ENCODE measurements at regions not wholly inside any gene's neighbourhood (a gene's known extent, or its start where the extent isn't known, plus 50 kb on each side); places are given as distances from the start of the nearest gene placed in this dataset.

DNA sequence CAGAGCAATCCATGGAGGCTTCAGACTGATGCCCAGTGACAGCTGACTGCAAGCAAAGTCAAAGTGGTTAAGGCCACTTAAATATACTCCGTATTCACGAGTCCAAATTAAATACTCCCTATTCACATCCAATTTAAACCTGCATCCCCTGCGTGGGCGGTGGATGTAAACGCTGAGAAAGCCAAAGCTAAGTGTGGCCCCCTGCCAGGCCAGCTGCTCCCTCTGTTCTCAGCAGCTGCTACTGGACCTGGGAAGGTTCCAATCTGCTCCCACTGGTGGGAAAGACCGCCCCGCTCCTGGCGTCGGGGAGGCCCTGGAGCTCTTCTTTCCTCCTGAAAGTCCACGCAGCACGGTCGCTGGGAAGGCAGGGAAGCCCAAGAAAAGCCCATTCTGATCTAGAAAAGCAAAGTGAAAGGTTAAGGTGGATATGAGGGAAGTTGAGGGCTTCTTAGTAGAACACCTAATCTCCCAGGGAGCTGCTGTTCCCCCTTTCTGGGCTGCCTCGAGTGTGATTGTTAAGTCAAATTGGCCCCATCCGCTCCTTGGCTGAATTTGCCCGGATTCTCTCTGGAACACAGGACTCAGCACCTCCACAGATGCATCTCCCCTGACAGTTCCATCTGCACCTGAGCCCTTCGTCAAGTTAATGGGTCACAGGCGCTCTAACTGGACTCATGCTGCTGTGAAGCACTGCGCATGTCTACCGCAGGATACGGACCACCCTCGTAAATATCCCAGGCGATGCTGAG lies 205.5 kb downstream of the USP12 start:
- DNase-seq: peak; percentile 92

DNA sequence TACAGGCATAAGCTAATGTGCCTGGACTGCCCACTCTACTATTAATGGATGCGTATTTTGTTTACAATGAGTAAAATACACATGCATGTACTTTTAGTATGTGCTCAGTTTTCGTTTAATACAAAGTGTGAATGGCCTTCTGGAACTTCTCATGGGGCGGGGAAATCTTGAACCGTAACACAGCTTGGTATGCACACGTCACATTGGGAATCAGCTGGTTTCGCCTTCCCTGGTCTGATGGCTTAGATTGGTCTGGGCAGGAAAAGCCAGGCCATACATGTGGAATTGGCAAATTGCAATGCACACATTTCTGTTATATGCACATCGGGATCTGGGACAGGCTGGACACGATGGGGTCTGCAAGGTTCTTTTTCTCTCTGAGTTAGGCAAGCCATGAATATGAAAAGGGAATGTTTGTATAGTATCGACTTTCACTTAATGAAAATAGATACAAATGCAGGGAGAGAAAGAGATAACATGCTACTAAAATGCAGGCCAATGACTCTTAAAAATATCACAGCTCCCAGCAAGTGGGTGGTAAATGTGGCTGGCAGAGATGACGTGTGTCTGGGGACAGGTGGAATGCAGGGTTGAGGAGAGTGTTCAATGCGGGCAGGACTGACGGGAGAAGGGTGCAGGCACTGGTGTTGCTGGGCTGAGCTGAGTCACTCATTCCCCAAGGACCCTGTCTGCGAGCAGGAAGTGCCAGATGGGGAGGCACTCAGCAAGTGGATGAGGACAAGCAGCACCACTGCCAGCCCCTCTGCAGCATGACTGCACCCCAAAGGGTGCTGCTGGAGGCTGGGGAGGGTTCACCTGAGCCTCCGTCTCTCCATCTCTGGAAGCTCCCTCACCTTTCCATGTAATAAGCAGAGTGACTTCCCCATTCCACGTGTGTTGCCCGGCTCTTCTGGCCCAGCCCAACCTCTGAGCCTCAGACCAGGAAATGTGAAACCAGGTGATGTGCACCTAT lies 204.0 kb upstream of the GPR12 start:
- DNase-seq: peak; percentile 61

DNA sequence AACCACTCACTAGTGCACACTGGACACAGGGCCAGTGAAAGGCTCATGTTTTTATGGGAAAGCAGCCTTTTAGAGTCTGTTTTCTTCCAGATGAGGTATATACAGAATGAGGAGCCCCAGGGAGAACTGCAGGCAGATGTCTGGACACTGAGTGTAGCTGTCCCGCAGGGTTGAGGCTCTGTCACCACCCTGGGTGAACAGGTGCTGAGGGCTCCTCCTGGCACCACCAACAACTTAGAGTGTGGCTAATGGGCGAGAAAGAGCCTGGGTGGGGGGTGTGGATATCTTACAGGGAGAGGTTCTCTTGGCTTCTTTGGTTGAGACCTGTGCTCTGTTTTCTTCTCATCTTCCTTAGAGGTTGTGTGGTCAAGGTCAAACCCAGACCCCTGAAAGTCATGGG lies 202.1 kb upstream of the GPR12 start:
- no peak for DNase-seq

DNA sequence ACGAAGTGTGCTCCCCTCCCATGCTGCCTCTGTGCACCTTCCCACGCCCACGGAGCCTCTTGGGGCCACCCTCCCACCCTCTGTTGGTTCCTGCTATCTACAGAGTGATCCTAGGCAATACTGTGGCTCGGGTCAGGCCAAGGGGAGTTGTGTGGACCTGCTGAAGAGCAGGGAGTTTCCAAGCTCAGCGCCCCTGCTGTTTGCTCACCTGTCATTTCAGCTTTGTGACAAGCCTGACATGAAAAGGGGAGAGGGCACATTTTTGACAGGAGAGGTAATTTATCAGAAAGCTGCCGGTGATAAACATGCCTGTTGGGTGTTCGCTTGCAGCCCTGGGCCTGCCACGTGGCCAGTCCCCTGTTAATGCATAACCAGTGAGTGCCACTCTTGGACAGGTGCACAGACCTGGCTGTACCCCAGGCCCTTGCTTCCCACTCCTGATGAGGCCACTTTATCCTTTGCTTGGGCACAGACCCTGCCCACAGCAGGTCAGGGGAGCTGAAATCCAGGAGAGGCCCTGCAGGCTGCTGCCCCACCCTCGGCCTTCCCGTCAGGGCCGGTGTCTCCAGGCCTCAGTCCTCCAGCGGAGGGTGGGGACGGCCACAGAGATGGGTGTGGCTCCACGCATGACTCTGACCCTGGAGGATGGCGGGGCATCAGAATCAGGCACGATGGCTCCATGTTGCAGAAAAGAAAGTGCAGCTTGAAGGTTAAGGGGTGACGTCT lies 201.5 kb upstream of the GPR12 start:
- no peak for DNase-seq

DNA sequence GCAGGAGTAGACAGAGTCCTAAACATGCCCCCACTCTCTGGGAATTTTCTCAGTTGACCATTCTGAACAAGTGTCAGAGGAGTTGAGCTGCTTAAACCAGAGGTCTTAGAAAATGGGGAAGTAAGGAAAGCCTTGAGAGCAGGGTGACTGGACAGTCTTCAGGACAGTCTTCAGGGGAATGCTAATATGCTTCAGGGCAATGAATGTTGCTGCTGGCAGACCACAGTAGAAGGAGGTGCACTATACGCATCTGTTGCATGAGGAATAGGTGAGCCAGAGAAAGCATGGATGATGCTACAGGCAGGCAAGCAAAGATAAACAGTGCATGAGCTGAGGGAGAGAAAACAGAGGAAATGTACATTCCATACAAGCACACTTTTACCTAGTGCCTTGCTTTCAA lies 196.6 kb upstream of the GPR12 start:
- no peak for DNase-seq

DNA sequence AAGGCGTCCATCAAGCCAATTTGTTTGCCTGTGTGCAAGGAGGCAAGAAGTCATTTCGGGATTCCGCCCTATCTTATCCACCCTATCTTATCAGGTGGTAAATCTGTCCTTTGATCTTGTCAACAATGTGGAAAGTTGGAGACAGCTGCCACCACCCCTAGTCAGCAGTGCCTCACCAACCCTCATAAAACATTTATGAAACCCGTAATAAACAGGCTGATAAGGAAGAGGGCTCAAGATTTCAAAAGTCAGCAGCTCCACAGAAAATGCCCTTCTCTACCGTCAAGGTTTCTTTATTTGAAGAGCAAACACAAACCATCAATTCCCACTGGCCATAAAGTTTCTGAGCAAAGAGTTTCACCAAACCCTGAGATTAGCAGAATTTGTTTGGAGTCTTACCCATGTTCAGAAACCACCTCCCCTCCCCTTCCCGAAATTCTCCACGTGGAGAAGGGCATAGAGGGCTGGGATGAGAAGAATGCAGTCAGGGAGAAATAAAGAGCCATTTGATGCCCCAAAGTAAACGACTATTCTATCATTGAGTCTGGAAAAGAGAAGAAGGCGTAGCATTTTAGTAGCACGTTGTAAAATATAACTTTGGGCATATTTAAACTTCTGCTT lies 196.0 kb upstream of the GPR12 start:
- no peak for DNase-seq

DNA sequence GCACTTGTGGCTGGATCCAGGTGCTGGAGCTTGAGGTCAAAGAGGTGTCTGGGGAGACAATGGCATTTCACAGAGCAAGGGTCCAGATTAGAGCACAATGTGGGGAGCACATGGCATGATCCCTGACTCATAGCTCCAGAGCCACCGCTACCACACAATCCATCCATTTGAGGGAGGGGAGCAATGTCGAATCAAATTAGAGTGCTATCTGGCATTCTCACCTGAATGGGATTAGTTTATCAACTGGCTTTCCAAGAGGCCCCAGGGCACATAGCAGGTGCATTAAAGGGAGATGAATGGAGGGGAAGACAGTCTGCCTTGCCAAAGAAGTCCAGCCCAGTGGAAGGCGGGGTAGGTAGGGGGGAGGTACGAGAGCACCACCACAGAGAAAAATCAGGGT lies 194.4 kb upstream of the GPR12 start:
- no peak for DNase-seq

DNA sequence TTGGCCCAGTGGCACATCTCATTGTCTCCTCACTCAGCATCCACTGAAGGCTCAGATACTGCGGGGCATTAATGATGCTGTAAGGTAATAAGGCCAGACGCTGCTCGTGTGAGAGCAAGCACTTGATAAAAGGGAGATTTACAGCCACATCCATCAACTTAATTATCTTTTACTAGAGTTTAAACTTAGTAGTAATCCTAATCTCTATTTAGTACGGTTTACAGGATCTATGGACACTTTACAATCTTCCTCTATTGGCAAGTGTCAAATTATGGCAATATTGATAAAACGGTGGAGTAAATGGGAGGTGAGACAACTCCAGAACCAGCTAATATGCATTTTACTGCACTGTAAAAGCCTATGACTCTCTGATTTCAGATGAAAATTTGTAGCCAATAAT lies 192.7 kb upstream of the GPR12 start:
- DNase-seq: no peak

DNA sequence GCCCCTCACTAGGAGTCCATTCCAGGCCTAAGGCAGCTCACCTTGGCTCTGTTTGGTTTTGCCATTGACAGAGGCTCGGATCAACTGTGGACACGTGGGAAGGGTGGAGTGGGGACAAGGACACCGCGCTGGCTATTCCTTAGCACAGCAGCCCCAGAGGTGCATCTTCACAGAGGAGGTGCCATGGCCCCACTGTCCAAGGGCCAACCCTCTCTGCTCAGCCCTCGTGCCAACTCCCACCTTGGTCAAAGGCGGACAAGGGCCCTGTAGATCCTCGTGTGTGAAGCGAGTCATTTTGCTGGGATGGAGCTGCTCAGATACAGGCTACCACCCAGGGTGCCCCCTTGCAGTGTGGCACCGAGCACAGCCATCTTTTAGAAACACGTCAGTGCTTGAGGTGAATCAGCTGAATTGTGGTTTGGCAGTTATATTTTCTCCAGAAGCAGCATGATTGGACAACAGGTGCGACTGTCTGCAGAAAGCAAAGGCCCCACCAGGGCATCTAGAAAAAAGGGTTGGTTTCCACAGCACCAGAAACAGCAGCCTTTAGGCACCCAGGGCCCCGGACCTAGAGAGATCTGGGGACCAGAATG lies 192.1 kb upstream of the GPR12 start:
- DNase-seq: no peak

DNA sequence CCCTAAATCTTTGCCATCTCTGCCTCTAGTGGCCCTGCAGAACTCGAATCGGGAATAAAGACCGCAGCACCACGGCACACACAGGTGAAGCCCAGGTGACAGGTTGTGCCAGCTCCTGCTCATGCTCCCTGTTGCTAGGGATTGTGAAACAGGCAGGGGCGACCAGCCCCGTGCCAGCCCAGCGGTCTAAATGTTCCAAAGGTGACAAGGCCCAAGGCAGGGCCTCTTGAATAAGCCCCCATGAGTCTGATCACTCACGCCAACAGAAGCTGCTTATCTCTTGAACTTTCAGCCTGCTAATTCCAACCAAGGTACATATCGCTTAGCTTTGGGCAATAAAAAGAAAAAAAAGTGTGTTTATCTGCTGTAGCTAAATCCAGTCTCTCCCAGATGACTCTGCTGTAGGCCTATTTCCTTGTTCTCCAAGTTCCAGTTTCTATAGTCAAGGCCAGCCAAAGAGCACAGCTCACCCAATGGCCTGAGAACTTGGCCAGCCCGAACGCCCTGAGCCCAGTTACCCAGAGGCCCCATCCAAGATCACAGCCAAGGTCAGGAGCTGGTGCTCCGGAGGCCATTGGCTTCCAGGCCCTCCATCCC lies 191.1 kb upstream of the GPR12 start:
- DNase-seq: no peak

DNA sequence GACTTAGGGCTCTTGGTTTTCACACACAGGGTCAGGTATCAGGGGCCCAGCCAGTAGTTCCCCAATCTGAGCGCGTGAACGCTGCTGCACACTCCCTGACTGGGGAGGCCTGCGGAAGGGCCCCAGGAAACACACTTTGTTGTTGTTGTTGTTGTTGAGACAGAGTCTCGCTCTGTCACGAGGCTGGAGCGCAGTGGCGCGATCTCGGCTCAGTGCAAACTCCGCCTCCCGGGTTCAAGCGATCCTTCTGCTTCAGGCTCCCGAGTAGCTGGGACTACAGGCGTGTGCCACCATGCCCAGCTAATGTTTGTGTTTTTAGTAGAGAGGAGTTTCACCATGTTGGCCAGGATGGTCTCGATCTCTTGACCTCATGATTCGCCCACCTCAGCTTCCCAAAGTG lies 190.4 kb upstream of the GPR12 start:
- DNase-seq: no peak

DNA sequence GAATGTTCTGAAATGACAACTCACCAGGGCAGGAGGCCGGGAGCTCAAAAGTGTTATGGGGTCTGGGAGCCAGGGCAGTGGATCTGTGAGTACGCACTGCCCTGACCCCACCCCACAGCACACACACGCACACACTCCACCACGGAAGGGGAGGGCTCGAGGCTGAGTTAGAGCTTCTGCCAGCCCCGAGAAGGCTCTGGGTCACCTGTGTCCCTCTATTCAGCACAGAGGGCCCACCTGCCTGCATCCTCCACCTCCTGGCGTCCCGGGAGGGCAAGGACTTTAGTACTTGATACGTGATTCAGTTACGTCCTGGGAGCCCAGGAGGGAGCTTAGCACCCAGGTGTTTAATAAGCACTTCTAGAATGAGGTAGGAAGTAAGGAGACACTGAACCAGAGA lies 190.0 kb upstream of the GPR12 start:
- no peak for DNase-seq

DNA sequence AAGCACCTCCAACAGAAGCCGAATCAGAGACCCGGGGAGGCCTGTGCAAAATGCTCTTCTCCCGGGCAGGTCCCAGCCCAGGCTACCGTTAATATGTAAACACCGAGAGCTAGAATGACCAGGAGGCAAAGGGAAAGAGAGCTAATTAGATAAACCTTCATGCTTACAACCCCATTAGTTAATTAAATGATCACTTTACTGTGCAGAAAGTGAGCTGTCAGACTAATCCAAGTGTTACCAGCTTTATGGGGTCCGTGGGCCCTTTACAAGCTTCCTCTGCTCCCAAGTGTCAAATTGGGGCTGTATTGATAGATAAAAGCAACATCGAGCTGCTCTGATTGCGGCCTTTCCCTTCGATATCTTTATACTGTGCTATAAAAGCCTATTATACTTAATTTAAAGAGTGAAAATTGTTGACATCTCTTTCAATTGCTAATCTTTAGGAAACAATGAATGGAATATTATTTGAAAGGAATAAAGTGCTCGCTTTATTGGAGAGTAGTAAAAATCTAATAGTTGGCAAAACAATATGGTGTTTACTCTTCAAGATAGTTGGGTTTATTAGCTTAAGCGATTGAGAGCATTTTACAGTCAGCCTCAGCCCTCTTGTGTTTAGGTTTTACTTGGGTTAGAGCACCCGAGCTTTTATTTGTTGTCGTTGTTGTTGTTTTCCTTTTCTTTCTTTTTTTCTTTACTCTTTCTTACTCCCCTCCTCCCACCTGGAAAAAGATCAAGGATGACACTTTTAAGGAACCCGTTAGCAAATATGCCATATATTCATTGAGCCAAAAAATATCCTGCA lies 189.3 kb upstream of the GPR12 start:
- DNase-seq: no peak

DNA sequence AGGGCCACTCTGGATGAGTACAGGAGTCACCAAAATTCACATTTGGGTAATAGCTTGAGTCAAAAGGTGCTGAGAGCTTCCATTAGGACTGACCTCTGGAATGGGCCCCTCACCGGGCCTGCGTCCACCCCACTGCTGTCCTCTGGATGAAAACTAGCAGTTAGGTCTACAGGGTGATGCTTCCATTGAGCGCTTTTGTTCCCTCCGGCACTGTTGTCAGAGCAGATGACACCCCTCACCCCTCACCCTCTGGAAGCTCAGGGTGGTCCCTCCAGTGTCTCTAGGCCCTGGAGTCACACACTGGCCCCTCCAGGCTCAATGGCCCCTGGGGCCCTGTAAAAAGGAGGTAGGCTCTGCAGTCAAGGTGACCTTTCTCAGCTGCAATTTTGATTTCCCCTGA lies 187.8 kb upstream of the GPR12 start:
- no peak for DNase-seq

DNA sequence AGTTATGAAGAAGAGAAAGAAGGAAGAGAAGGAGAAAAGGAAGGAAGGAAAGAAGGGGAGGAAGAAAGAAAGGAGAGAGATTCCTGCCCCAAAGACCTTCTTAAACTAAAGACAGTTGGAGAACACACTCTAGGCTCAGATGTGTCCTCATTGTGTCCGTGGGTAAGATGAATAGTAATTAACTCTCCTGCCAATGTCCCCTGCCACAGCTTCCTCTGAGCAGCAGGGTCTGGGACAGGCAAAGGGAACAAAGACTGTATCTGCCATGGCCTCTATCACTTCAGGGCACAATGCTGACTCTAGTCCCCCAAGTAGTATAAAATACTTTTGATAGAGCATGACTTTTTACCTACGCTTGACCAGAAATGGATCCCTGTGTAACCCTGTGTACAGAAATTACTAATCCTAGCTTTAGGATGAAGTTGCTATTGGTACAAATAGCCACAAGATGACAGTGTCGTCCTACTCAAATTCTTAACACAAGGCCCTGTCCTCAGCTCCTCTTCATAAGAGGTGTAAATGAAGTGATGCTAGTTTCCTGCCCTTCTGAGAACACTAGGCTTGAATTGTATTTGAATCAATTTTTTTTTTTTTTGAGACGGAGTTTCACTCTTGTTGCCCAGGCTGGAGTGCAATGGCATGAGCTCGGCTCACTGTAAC lies 186.2 kb upstream of the GPR12 start:
- peak; percentile 26 for DNase-seq

DNA sequence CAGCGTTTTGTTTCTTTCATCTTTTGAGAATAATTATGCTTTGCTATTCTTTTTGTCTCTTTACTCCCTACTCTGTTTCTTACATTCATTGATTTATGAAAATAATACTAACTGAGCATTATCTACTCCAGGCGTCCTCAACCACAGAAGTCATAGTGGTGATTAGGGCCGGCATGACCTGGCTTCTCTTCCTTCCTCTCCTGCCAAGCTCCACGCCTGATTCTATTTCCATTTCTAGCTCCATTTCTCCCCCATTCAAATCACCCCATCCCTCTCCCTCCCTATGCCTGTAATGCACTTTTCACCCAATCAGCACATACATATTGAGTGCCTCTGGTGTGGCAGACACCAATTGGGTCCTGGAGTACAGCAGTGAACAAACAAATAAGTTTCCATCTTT lies 183.2 kb upstream of the GPR12 start:
- DNase-seq: no peak

DNA sequence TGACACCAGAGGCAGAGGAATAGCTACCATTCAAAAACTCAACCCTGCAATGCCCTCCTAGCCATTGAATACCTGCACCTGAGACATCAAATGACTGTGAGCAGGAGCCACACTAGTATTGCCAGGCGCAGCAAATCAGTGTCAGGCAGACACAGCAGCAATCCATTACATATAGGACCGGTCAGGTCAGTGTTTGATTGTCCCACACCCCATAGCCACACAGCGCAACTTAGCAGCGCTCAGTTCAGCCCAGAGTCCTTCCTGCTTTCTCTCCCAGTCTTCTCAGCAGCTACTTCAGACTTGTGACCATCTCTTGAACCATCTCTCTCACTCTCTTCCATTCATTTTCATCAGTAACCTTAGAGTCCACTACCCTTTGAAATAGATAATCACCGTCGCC lies 181.6 kb upstream of the GPR12 start:
- no peak for DNase-seq

DNA sequence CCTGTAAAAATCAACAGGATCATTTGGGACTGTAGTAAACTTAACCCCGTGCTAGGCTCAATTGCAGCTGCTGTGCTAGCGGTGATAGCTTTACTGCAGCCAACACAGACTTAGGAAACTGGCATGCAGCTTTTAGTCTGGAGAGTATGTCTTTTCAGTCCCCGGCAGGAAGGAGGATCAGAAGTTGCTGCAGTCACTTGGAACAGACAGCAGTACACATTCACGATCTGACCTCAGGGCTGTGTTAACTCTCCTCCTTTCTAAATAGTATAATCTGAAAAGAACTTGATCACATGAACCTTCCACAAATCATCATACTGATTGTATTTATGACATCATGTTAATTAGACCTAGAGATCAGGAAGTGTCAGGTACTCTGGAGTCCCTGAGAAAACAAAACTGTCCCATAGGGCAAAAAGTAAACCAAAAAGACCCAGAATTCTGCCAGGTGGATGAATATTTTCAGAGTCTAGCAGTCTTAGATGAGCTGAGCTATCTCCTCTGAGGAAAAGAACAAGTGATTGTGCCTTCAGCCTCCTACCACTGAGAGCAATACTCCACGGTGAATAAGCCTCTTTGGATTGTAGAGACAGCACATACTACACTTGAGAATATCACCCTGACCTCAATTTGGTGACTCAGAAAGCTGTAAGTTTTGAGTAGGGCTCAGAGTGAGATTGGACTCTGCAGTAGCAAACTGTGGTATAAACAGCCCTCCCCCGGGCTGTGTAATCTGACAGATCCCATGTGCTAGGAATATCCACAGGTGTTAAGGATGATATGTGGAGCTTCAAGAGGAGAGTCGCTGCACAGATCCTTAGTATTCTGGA lies 181.0 kb upstream of the GPR12 start:
- DNase-seq: no peak

DNA sequence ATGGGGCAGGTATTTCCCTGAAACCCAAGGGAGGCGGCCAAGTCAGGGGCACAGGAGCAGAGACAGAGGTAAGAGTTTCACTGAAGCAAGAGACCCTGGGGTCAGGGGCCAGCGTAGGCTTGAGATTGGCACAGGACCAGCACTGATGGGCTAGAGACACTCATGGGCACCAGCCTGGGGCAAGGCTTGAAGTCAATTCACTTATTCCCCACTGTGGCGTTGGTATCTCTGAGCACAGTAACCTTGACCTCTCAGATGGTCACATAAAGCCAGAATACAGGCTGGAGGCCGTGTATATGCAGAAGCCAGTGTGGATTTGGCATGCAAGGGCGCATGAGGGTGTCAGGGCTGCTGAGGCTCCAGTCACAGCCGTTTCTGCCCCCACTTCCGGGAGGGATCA lies 173.5 kb upstream of the GPR12 start:
- DNase-seq: no peak

DNA sequence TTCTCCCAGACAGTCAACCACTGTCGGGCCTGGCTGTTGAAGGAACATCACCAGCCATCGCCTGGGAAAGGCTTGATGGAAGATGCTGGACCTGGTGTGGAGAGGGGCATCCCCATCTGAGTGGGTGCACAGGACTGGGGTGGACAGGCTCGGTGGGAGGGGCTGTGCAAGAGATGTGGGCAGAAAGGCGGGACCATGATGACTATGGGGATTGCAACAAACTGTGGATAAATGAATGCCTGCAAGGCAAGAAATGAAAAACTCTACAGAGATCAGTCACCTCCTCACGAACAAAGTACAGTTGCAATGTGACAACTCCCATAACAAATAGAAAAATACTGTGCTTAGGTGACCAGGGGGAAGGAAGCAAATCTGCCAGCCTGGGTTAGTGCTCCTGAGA lies 171.9 kb upstream of the GPR12 start:
- DNase-seq: no peak

Measured in DMS 273 treated with DMSO at 0.1 percent for 48 hours (cell line).